ENCODE measurements at regions not wholly inside any gene's neighbourhood (a gene's known extent, or its start where the extent isn't known, plus 50 kb on each side); places are given as distances from the start of the nearest gene placed in this dataset.
"Not testable (repeated sequence)": the region's sequence is repeated elsewhere in the genome, so short reads cannot be mapped to it uniquely, and the experiment has no call there.

DNA sequence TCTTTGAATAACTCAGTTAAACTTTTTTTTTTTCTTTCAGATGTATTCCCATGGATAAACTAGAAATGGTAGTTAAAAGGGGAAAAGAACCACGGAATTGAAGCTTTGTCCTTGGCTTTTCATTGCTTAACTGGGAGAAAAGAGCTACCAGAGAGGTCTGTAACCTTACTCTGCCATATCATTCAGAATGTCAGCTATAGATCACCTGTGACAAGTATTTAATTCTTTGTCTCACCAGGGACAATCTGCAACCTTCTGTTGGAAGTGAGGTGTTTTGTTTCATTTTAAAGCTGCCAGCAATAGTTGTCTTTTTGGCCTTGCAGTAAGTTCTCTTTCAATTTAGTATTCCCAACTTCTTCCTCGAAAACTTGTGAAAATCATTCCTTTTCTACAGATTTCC, 618.4 kb downstream of the FRK start:
- intact Hi-C loops (cut with micrococcal nuclease): no loop called here

DNA sequence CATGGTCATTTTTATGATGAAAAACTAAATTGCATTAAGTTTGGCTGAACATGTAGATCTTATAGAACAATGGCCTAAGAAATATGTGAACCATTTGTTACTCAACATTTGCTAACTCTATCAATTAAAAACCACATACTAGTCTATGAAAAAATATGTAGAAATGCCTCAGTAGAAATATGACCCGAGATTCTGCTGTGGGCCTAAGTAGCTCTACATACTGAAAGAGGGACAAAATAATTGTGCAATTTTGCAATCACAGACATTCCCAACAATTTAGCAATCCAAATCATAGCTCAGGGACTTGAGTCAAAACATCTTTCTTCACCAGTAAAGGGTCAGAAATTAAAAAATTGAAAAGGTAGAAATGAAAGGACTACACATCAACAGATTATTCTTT, 619.0 kb downstream of the FRK start:
- intact Hi-C loops (cut with micrococcal nuclease): no loop called here

DNA sequence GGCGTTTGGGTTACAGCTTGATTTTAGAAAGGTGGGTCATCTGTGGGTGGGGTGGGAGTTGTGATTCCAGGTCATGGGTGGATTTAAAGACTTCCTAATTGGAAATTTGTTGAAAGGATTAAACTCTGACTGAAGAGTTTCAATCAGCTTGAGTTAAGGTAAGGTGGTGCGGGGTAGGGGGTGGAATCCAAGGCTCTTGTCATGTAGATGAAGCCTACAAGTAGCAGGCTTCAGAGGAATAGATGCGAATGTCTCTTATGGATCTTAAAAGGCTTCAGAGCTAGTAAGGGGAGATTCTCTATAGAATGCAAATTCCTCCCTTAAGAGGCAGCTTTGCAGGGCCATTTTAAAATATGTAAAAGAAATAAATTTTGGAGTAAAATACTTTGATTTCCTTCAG, 645.3 kb downstream of the FRK start:
- intact Hi-C loops (cut with micrococcal nuclease): no loop called here

DNA sequence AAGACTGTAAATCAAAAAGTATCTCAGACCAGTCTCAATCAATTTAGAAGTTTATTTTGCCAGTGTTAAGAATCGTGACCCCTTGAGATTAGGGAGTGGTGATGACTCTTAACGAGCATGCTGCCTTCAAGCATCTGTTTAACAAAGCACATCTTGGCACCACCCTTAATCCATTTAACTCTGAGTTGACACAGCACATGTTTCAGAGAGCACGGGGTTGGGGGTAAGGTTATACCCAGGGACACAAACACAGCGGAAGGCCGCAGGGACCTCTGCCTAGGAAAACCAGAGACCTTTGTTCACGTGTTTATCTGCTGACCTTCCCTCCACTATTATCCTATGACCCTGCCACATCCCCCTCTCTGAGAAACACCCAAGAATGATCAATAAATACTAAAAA, 645.8 kb downstream of the FRK start:
- intact Hi-C loops (cut with micrococcal nuclease): not testable (repeated sequence)

DNA sequence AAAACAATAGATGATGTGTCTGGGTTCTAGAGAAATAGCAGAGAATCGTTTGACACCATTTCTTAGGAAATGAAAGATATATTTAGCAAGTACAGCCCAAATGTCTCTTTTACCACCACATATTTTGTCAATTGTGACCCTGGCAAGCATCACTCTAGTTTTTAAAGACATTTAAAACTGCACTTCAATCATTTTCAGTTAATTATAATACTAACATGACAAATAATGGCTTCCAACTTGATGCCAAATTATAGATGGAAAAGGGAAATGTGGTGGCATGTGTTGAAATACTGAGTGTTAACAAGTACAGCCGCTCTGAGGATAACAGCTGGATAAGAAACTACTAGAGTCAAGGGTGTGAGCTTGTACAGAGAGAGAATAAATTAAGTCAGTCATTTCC, 648.9 kb downstream of the FRK start:
- intact Hi-C loops (cut with micrococcal nuclease): no loop called here

DNA sequence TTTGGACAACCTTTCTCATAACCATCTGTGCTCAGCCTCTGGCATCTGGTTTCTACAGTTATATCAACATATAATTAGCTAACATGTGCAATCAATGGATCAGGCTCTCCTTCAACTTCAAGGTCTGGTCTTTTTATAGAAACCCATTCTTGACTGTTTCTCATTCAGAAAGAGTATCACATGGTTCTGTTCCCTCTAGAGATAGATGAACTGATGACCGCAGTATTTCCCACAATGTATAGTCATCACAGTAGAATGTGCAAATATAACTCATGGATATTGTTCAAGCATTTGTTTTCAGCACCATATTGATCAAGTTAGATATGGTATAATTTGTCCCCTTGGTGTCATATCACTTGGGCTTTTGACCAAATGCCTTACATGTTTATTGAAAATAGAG, 656.2 kb downstream of the FRK start:
- intact Hi-C loops (cut with micrococcal nuclease): no loop called here

DNA sequence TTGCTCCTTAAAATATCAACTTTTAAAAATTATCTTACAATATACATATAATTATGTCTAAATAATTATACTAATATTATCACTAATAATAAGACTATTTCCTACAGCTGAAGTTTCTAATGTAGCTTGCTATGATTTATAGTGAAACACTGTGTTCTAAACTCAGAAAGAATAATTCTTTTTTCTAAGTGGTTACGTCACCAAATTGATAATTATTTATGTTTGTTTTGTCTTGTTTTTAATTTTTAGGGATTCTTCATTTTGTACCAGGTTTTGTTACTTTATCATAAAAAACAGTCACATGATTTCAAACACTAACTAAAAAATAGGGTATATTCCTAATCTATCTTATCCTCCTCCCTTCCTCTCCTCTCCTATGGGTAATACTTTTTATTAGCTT, 662.1 kb downstream of the FRK start:
- intact Hi-C loops (cut with micrococcal nuclease): no loop called here

DNA sequence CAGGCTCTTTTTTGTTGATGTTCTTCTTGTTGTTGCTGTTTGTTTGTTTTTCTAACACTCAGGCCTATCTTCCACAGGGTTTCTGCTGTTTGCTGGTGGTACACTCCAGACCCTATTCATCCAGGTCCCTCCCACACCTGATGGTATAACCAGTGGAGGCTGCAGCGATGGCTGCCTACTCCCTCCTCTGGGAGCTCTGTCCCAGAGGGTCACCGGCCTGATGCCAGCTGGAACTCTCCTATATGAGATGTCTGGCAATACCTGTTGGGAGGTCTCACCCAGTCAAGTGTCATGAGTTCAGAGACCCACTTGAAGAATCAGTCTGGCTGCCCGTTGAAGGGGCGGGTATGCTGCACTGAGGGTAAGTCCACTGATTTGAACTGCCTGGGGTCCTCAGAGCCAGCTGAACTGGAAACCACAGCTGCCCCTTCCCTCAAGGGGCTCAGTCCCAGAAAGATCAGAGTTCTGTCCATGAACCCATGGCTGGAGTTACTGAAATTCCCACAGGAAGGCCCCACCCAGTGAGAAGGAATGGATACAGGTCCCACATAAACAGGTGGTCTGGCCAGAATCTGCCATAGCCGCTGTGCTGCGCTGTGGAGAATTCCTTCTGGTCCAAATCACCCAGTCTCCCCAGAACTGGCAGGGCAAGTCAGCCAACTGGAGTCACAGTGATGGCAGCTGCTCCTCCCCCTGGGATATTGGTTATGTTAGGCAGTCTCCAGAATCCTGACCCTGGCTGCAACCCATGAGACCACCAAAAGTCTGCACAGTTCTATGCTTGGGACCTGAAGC, 664.4 kb downstream of the FRK start:
- intact Hi-C loops (cut with micrococcal nuclease): no loop called here

DNA sequence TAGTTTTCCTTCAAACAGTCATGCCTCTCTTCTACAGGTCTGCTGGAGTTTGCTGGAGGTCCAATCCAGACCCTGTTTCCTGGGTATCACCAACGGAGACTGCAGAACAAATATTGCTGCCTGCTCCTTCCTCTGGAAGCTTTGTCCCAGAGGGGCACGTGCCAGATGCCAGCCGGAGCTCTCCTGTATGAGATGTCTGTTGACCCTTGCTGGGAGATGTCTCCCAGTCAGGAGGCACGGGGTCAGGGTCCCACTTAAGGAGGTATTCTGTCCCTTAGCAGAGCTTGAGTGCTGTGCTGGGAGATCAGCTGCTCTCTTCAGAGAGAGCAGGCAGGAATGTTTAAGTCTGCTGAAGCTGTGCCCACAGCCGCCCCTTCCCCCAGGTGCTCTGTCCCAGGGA, 666.9 kb downstream of the FRK start:
- intact Hi-C loops (cut with micrococcal nuclease): no loop called here

DNA sequence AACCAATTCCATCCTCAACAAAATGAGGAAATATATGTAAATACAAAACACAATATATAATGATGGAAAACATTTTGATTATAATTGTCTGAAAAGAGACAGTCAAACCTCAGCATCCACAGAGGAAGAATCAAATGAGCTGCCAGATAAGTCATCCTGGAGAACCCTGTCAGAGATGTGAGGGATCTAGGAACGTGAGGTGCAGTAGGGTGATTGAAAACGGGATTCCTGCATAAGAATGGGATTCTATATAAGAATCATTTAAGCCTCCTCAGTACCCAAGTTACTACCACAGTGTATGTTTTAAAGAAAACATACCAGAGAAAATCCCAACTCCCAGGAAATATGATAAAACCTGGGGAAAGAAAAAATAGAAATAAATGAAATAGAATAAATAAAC, 690.5 kb downstream of the FRK start:
- intact Hi-C loops (cut with micrococcal nuclease): no loop called here

DNA sequence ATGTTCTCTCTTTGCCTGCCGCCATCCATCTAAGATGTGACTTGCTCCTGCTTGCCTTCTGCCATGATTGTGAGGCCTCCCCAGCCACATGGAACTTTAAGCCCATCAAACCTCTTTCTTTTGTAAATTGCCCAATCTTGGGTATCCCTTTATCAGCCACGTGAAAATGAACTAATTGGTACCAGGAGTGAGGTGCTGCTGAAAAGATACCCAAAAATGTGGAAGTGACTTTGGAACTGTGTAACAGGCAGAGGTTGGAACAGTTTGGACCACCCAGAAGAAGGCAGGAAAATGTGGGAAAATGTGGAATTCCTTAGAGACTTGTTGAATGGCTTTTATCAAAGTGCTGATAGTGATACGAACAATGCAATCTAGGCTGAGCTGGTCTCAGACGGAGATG, 694.9 kb downstream of the FRK start:
- intact Hi-C loops (cut with micrococcal nuclease): no loop called here

DNA sequence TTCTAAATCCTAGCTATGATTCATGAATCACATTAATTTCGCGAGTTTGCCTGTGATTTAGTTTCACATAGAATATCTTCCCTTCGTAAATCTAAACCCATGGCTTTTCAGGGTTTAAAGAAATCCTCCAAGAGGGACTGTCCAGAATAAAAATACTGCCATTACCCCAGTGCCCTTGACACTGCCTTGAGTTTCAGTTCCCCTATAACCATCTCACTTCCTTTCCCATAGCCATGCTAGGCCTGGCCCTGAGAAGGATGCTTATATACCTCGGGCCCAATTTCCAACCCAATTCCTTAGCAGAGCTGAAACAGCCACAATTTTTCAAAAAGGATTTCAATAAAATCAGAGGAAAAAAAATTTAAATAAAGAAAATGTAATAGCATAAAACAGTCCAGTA, 697.3 kb downstream of the FRK start:
- intact Hi-C loops (cut with micrococcal nuclease): no loop called here

DNA sequence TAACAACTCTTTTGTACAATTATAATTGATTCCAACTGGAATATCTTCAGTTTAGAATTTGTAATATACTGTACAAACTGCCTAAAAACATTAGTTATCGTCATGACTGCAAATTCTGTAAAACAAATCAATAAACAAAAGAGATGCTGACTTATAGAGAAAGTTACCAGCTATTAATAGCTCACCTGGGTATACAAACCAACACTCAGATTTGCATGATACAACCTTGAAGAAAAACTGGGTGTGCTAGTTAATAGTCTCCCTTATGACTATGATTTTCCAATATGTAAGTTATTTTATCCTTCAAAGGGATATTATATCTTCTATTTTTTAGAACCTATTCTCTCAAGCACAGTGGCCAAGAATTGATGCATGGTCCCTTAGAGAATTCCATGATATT, 698.5 kb downstream of the FRK start:
- intact Hi-C loops (cut with micrococcal nuclease): no loop called here

DNA sequence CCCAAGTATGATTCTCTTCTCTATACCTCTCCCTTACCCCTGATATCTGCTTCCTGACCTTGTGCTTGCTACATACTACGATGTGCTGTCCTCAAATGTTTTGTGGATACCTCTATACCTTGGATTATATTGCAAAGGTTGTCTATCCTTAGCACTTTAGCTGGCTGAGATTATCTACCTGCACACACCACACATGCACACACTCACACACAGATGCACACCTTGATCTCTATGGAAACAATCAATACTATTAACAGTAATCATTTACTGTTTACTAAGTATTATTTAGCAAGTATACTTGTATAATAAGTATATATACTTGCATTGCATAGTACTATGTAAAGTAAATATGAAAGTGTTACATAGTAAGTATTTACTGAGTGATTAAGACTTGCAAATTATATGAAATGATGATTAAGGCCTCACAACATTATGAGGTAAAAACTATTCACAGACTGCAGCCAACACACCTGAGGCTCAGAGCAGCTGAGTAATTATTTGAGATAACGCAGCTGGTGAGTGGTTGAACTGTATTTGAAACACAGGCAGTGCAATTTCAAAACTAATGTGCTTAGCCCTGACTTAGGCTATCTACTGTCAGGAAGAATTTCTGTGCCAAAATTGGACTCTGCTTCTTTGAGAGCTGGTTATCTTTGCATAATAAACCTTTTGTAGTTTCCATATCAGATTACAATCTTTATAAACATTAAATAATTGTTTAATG, 699.9 kb downstream of the FRK start:
- intact Hi-C loops (cut with micrococcal nuclease): no loop called here

DNA sequence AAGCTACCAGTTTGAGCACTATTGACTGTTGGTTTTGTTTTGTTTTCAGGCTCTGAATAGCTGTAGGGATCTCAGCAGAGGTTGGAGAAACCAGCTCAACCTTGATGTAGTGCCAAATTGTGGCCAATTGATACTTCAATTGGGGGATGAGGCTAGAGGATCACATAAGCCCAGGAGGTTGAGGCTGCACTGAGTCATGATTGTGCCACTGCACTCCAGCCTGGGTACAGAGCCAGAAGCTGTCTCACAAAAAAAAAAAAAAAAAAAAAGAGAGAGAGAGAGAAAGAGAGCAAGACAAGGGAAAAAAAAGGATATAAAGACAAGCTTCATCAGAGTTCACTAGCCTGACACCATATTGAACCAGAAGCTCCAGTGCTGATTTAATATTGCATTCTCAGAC, 702.1 kb downstream of the FRK start:
- intact Hi-C loops (cut with micrococcal nuclease): no loop called here

DNA sequence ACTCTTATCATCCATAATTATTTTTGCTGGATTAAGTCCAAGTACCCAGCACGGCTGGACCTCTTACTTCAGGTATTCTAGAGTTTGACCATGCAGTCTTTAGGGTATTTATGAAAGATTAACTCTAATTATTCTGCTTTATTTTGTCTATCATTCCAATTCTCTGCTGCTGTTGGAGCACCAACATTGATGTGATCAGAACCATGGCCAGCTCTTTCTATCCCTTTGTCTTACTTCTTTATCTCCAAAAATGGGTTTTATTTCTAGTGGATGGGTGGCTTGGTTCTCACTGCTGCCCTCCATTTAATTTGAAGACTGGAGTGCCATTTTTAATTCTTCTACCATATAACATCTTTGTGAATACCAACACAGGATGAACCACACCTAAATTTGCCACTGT, 704.3 kb downstream of the FRK start:
- intact Hi-C loops (cut with micrococcal nuclease): no loop called here

DNA sequence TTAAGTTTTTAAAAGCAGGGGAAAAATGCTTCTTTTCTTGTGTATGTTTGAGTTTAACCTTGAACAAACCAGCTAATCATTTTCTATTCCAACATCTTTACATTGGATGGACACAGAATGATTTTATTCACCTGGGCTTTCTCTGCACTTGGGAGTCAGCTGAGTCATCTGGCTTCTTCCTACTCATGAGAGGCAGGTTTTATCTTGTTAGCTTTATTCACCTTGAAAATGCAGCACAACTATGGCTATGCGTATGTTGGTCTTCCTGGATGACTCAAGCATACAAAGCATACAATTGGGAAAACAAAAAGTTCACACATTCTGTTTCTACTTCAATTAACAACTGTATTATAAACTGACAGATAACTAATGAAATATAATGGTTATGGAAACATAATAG, 737.7 kb downstream of the FRK start:
- intact Hi-C loops (cut with micrococcal nuclease): loop anchor here (2.0 kb wide), 1 partner anchor 18 kb away; no protein-coding TSS in a partner anchor

DNA sequence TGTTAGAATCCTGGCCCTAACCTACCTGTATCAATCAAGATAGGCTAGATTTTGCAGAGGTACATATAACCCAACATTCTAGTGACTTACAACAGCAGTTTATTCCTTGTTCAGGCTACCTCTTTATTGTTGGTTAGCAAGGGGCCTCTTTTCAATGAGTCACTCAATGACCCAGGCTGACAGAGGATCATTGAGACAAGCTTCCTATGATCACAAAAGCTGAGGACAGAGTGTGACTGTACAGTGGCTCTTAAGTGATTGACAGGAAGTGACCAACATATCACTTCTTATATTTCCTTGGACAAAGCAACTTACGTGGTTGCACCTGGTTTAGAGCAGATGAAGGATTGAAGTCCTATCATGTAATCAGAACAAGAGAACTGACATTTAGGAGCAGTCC, 740.9 kb downstream of the FRK start:
- intact Hi-C loops (cut with micrococcal nuclease): no loop called here

DNA sequence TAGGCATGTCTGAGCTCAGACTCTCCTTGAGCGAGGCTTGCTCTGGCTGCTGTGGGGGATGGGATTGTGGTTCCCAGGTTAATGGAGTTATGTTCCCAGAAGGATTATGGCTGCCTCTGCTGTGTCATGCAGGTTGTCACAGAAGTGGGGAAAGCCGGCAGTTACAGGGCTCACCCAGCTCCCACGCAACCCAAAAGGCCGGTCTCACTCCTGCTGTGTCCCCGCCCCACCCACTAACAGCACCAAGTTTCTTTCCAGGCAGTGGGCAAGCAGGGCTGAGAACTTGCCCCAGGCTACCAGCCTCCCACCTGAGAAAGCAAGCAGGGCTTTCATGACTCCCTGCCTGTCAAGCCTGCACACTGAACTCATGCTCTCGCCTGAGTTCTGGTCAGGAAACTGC, 750.5 kb downstream of the FRK start:
- intact Hi-C loops (cut with micrococcal nuclease): no loop called here

DNA sequence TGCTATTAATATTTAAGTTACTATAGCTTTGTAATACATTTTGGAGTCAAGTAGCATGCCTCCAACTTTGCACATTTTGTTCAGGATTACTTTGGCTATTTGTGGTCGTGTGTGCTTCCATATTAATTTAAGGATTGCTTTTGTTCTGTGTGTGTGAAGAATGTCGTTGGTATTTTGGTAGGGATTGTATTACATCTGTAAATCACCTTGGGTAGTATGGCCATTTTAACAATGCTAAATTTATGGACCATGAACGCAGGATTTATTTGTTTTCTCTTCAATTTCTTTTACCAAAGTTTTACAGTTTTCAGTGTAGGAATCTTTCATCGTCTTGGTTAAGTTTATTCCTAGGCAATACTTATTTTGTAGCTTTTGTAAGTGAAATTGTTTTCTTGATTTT, 758.0 kb downstream of the FRK start:
- intact Hi-C loops (cut with micrococcal nuclease): no loop called here

DNA sequence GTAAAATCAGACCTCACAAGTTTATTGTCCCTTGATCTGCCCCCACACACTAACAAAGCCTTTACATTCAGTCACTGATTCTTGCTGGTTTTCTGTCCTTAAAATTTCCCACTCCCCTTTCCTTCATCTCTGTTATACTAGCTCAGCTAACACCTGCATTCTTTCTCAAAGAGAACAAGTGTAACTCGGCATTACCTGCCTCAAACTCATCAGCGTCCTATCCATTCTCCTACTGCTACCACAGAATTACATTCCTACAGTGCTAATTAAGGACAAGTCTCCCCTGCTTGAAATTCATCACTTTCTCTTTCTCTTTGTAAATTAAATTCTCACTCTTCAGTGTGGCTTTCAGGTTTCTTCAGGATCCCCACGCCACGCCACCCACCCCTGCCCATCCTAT, 773.2 kb downstream of the FRK start:
- intact Hi-C loops (cut with micrococcal nuclease): no loop called here

DNA sequence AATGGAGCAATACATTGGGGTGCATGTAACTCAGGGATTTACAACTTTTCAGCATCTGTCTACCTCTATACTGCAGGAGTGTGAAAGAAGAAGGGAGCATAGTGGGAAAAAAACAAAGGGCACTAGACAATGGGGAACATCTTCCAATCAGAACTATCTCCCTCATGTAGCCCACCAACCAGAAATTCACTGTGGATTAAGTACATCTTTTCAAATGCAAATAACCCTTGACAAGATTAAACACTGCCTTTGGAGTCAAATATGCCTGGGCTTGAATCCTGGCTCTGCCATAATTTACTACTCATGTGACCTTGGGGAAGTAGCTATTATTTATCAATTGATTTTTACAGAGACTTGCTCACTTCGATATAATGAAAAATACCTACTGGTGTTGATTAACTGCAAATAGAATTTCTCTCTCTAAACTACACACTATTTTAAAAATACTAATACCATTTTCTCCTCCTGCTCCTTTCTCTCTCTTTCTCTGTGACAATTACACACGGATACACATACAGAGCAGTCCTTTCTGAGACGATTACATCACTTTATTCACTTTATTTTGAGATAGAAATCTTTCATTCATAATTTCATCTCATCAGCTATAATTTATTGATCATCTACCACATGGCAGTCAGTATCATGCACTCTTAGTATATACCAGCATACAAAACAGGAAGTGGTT, 783.7 kb downstream of the FRK start:
- intact Hi-C loops (cut with micrococcal nuclease): no loop called here

DNA sequence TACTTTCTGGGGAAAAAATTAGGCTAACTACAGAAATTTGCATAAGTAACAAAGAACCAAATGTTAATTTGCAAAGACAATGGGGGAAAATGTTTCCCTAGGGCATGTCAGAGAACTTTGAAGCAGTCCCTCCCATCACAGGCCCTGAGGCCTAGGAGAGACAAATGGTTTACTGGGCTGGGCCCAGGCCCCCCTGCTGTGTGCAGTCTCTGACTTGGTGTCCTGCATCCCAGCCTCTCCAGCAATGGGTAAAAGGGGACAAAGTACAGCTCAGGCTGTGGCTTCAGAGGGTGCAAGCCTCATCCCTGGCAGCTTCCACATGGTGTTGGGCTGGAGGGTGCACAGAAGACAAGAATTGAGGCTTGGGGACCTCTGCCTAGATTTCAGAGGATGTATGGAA, 788.4 kb downstream of the FRK start:
- intact Hi-C loops (cut with micrococcal nuclease): no loop called here
